SH-SY5Y (cell line): ENCODE measurements at regions not wholly inside any gene's neighbourhood (a gene's known extent, or its start where the extent isn't known, plus 50 kb on each side); places are given as distances from the start of the nearest gene placed in this dataset.

Experiments used
- GATA2 ChIP-seq: IDR thresholded peaks from 2 replicates; pipeline ENCODE4 v1.6.1; 2011; ENCODE audit warnings: mild to moderate bottlenecking, low read depth, low read length
- GATA3 ChIP-seq: IDR thresholded peaks from 2 replicates; pipeline ENCODE4 v1.6.1; 2011; ENCODE audit warnings: low read depth, mild to moderate bottlenecking, low read length, moderate library complexity

DNA sequence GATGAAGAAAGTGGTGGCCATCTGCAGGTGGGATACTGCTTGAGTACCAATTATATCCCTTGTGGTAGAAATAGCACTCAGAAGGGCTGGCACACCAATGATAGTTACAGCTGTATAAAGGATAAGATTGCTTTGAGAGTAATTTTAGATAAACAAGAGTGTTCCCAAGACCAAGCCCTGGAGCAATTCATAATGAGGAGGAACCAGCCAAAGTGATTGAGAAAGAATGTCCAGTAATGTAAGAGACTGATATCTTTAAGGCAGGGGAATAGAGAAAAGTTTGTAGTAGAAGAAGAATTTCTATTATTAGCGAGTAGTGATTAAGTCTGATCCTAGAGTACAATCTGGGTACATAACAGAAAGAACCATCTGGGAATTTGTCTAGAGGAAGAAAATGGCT, 945.1 kb downstream of the OTOL1 start:
- TF ChIP-seq GATA3 (no peak), GATA2 (no peak)
